Caco-2 (cell line): ENCODE measurements at regions not wholly inside any gene's neighbourhood (a gene's known extent, or its start where the extent isn't known, plus 50 kb on each side); places are given as distances from the start of the nearest gene placed in this dataset.

Experiments used
- BruUV-seq: library from RNA; stranded (reverse); fragments of 400-500 nt; replicated peaks from 2 replicates; lab custom pipeline; 2021; lab: Mats Ljungman, UMichigan
- CTCF ChIA-PET: fragments of 300-600 bp; sonication (Branson Sonifier 250); formaldehyde crosslinking; loops from one replicate; lab custom pipeline; 2022; ENCODE audit warnings: antibody characterized with exemption; lab: Charles Lee
- POLR2A ChIA-PET: fragments of 300-600 bp; sonication (Branson Sonifier 250); formaldehyde crosslinking; loops from one replicate; lab custom pipeline; 2022; ENCODE audit warnings: antibody characterized with exemption; lab: Charles Lee
- DNase-seq, 2 experiments: peaks; one replicate each; pipeline versions ENCODE4 v3.0.0 to v3.0.0-alpha.2; 2020 to 2022
- H3K27me3 ChIP-seq: replicated peaks from 2 replicates; pipeline ENCODE4 v1.6.0; 2011; ENCODE audit warnings: low read length; ENCODE audit not compliant: control insufficient read depth, insufficient read depth
- H3K36me3 ChIP-seq: 2 replicates; pipeline ENCODE4 v1.5.1; 2011; ENCODE audit warnings: low read length; ENCODE audit not compliant: control insufficient read depth, insufficient read depth
- H3K4me1 ChIP-seq: fragments of 250-450 bp; sonication (Bioruptor Pico); 2 replicates; pipeline ENCODE4 v1.5.1; 2020; ENCODE audit warnings: mild to moderate bottlenecking
- H3K4me3 ChIP-seq: 2 replicates; pipeline ENCODE4 v1.5.1; 2011; ENCODE audit warnings: low read depth, mild to moderate bottlenecking, control low read depth, low read length
- H3K9me3 ChIP-seq: fragments of 250-450 bp; sonication (Bioruptor Pico); 2 replicates; pipeline ENCODE4 v1.5.1; 2020; ENCODE audit warnings: mild to moderate bottlenecking, moderate library complexity
- H3K27ac Mint-ChIP-seq: one replicate; pipeline ENCODE4 v1.8.0; 2022; ENCODE audit warnings: mixed read lengths; ENCODE audit not compliant: unreplicated experiment
- H3K27me3 Mint-ChIP-seq: one replicate; pipeline ENCODE4 v1.8.0; 2022; ENCODE audit warnings: mixed read lengths; ENCODE audit not compliant: insufficient read depth, unreplicated experiment
- H3K36me3 Mint-ChIP-seq: one replicate; pipeline ENCODE4 v1.8.0; 2022; ENCODE audit warnings: mild to moderate bottlenecking, mixed read lengths; ENCODE audit not compliant: insufficient read depth, unreplicated experiment
- H3K4me1 Mint-ChIP-seq: one replicate; pipeline ENCODE4 v1.8.0; 2022; ENCODE audit warnings: low read depth, mixed read lengths; ENCODE audit not compliant: unreplicated experiment
- H3K4me3 Mint-ChIP-seq: one replicate; pipeline ENCODE4 v1.8.0; 2022; ENCODE audit warnings: mild to moderate bottlenecking, moderate library complexity, mixed read lengths; ENCODE audit not compliant: unreplicated experiment
- H3K9me3 Mint-ChIP-seq: one replicate; pipeline ENCODE4 v1.8.0; 2022; ENCODE audit warnings: mixed read lengths; ENCODE audit not compliant: unreplicated experiment
- intact Hi-C: fragments of 100-400 bp; cut with micrococcal nuclease; formaldehyde crosslinking; loops from one replicate; pipeline ENCODE4 v1.10.0; 2022; ENCODE audit not compliant: unreplicated experiment
- TF ChIP-seq, protein P1 (sequence below), 2 experiments: fragments of 200-600 bp in 1 of 2; IDR thresholded peaks; 1 replicate in 1 of 2; 2 replicates in 1 of 2; pipeline versions ENCODE4 v1.5.1 to v1.8.0; 2011 to 2022; ENCODE audit warnings: antibody characterized with exemption in 1 of 2, control low read depth in 1 of 2, inconsistent platforms in 1 of 2, low read depth in 1 of 2, low read length in 1 of 2, mild to moderate bottlenecking in 1 of 2, moderate library complexity in 1 of 2; ENCODE audit not compliant: insufficient read depth in 1 of 2, severe bottlenecking in 1 of 2, unreplicated experiment in 1 of 2

- TF ChIP-seq, protein P1, sequence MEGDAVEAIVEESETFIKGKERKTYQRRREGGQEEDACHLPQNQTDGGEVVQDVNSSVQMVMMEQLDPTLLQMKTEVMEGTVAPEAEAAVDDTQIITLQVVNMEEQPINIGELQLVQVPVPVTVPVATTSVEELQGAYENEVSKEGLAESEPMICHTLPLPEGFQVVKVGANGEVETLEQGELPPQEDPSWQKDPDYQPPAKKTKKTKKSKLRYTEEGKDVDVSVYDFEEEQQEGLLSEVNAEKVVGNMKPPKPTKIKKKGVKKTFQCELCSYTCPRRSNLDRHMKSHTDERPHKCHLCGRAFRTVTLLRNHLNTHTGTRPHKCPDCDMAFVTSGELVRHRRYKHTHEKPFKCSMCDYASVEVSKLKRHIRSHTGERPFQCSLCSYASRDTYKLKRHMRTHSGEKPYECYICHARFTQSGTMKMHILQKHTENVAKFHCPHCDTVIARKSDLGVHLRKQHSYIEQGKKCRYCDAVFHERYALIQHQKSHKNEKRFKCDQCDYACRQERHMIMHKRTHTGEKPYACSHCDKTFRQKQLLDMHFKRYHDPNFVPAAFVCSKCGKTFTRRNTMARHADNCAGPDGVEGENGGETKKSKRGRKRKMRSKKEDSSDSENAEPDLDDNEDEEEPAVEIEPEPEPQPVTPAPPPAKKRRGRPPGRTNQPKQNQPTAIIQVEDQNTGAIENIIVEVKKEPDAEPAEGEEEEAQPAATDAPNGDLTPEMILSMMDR (IDR thresholded peaks at IDR 0.05; ENCODE audit: insufficient read depth in 1 of 2, low read depth in 1 of 2, low read length in 1 of 2, severe bottlenecking in 1 of 2, unreplicated experiment in 1 of 2) = no peak
Measured at GRCh38 chr15:94780166-94780565, 548.8 kb downstream of the MCTP2 start.

DNA sequence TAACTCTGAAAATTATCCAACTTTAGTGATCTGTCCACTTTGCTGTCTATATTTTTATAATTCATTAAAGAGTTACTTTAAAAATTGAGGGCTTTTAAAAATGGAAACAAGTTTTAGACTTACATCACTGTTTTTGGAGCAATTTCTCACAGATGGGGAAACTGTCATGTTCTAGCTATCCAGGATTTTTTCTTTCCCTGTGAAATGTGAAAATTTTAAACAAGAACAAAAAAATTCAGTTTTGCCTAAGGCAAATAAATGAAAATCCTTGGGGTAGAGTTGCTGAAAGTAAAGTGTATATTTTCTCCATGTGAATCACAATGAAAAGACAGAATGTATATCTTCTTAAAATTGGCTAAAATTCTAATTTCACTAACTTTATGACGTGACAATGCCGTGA, 553.7 kb downstream of the MCTP2 start:
- no peak overlapping the region for H3K27ac Mint-ChIP-seq
- BruUV-seq = no TSS peak
- H3K27me3 ChIP-seq = no peaks in the 10 kb centered on the region
- peaks cover 3% of the 10 kb centered on the region for H3K27me3 Mint-ChIP-seq
- H3K9me3 ChIP-seq = no peaks in the 10 kb centered on the region
- H3K4me3 ChIP-seq = no peak overlapping the region
- H3K4me3 Mint-ChIP-seq = no peak overlapping the region
- intact Hi-C loops = no loop called here
- H3K9me3 Mint-ChIP-seq = no peaks in the 10 kb centered on the region
- H3K4me1 Mint-ChIP-seq = no peaks in the 10 kb centered on the region
- H3K36me3 Mint-ChIP-seq = no peaks in the 10 kb centered on the region
- no peaks in the 10 kb centered on the region for H3K4me1 ChIP-seq
- POLR2A ChIA-PET = no interaction called here
- H3K36me3 ChIP-seq = no peaks in the 10 kb centered on the region
- DNase-seq = no peak
- CTCF ChIA-PET = no interaction called here
- TF ChIP-seq, protein P1 (IDR thresholded peaks at IDR 0.05; ENCODE audit: insufficient read depth in 1 of 2, low read depth in 1 of 2, low read length in 1 of 2, severe bottlenecking in 1 of 2, unreplicated experiment in 1 of 2) = no peak

More at GRCh38 chr15:94780166-94780565, 548.8 kb downstream of the MCTP2 start:
- Histone ChIP-seq H3K36me3 (no peaks in the 10 kb centered on the region), H3K27me3 (no peaks in the 10 kb centered on the region), H3K4me1 (no peaks in the 10 kb centered on the region), H3K4me3 (no peak overlapping the region), H3K9me3 (no peaks in the 10 kb centered on the region)
- BruUV-seq = no TSS peak
- H3K27me3 Mint-ChIP-seq = peaks cover 3% of the 10 kb centered on the region
- H3K27ac Mint-ChIP-seq = no peak overlapping the region
- no peak overlapping the region for H3K4me3 Mint-ChIP-seq
- no peaks in the 10 kb centered on the region for H3K9me3 Mint-ChIP-seq
- intact Hi-C loops = no loop called here
- ChIA-PET POLR2A (no interaction called here), CTCF (no interaction called here)
- no peaks in the 10 kb centered on the region for H3K4me1 Mint-ChIP-seq
- no peak for DNase-seq
- H3K36me3 Mint-ChIP-seq = no peaks in the 10 kb centered on the region

GRCh38 chr15:94791008-94791407, 559.6 kb downstream of the MCTP2 start:
- no peaks in the 10 kb centered on the region for H3K4me1 Mint-ChIP-seq
- no peaks in the 10 kb centered on the region for H3K9me3 Mint-ChIP-seq
- no TSS peak for BruUV-seq
- H3K27ac Mint-ChIP-seq = no peak overlapping the region
- Histone ChIP-seq H3K9me3 (no peaks in the 10 kb centered on the region), H3K27me3 (no peaks in the 10 kb centered on the region), H3K36me3 (no peaks in the 10 kb centered on the region), H3K4me3 (no peak overlapping the region), H3K4me1 (no peaks in the 10 kb centered on the region)
- ChIA-PET POLR2A (no interaction called here), CTCF (interaction anchor here (0.7 kb wide), 1 partner anchor 150 kb away, joined by 3 read pairs; no protein-coding TSS in a partner anchor)
- DNase-seq = no peak
- no peak overlapping the region for H3K4me3 Mint-ChIP-seq
- intact Hi-C loops = no loop called here
- TF ChIP-seq, protein P1 (IDR thresholded peaks at IDR 0.05; ENCODE audit: insufficient read depth in 1 of 2, low read depth in 1 of 2, low read length in 1 of 2, severe bottlenecking in 1 of 2, unreplicated experiment in 1 of 2) = no peak
- H3K27me3 Mint-ChIP-seq = no peaks in the 10 kb centered on the region
- H3K36me3 Mint-ChIP-seq = no peaks in the 10 kb centered on the region
